GM21576 (cell line): ENCODE measurements at regions not wholly inside any gene's neighbourhood (a gene's known extent, or its start where the extent isn't known, plus 50 kb on each side); places are given as distances from the start of the nearest gene placed in this dataset.

Experiments
- ATAC-seq: cut with Tn5 transposase; IDR thresholded peaks from one replicate; pipeline ENCODE4 v1.9.1; 2021; ENCODE audit warnings: mild to moderate bottlenecking, moderate library complexity; ENCODE audit not compliant: unreplicated experiment

GRCh38 chr13:80133631-80134261, 207.2 kb downstream of the SPRY2 start:
- ATAC-seq, result no peak

- no peak for ATAC-seq
Measured at GRCh38 chr13:80132741-80133601, 208.0 kb downstream of the SPRY2 start.

- no peak for ATAC-seq
Measured at GRCh38 chr13:80131204-80131603, 209.7 kb downstream of the SPRY2 start.

- ATAC-seq, result no peak
Measured at GRCh38 chr13:80126389-80127068, 214.4 kb downstream of the SPRY2 start.

GRCh38 chr13:80123945-80124344, 217.0 kb downstream of the SPRY2 start:
- ATAC-seq, result no peak

GRCh38 chr13:80121038-80121437, 219.9 kb downstream of the SPRY2 start:
- no peak for ATAC-seq

- no peak for ATAC-seq
Measured at GRCh38 chr13:80118506-80118905, 222.4 kb downstream of the SPRY2 start.

GRCh38 chr13:80118099-80118498, 222.8 kb downstream of the SPRY2 start:
- no peak for ATAC-seq

GRCh38 chr13:80117515-80117914, 223.4 kb downstream of the SPRY2 start:
- ATAC-seq, result no peak

GRCh38 chr13:80116107-80116506, 224.8 kb downstream of the SPRY2 start:
- no peak for ATAC-seq

- no peak for ATAC-seq
Measured at GRCh38 chr13:80115616-80116015, 225.3 kb downstream of the SPRY2 start.

- ATAC-seq, result no peak
Measured at GRCh38 chr13:80113714-80114454, 227.0 kb downstream of the SPRY2 start.

GRCh38 chr13:80109303-80109702, 231.6 kb downstream of the SPRY2 start:
- ATAC-seq, result no peak

- no peak for ATAC-seq
Measured at GRCh38 chr13:80105350-80105749, 235.6 kb downstream of the SPRY2 start.

- ATAC-seq, result no peak
Measured at GRCh38 chr13:80101040-80101439, 239.9 kb downstream of the SPRY2 start.

- no peak for ATAC-seq
Measured at GRCh38 chr13:80100636-80101035, 240.3 kb downstream of the SPRY2 start.

- ATAC-seq, result no peak
Measured at GRCh38 chr13:80097561-80097960, 243.4 kb downstream of the SPRY2 start.

- no peak for ATAC-seq
Measured at GRCh38 chr13:80096383-80096782, 244.5 kb downstream of the SPRY2 start.

- ATAC-seq, result no peak
Measured at GRCh38 chr13:80094526-80094925, 246.4 kb downstream of the SPRY2 start.

GRCh38 chr13:80093888-80094287, 247.0 kb downstream of the SPRY2 start:
- ATAC-seq, result no peak

GRCh38 chr13:80086304-80086721, 254.6 kb downstream of the SPRY2 start:
- no peak for ATAC-seq
